ENCODE measurements at regions not wholly inside any gene's neighbourhood (a gene's known extent, or its start where the extent isn't known, plus 50 kb on each side); places are given as distances from the start of the nearest gene placed in this dataset.

DNA sequence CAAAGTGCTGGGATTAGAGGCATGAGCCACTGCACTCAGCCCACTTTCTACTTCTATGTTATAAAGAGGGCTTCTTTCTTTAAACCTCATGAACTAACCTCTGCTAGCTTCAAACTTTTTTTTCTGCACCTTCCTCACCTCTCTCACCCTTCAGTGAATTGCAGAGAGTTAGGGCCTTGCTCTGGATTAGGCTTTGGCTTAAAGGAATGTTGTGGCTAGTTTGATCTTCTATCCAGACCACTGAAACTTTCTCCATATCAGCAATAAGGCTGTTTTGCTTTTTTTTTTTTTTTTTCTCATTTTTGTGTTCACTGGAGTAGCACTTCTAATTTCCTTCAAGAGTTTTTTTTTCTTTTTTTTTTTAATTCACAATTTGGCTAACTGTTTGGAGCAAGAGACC lies 216.4 kb upstream of the MAP3K1 start:
- peaks cover 14% of the 10 kb centered on the region for H3K4me1 ChIP-seq (ENCODE audit: control insufficient read depth, insufficient read depth, low read length)
- no peaks in the 10 kb centered on the region for H3K9me3 ChIP-seq (ENCODE audit: control insufficient read depth, low read length)
- H3K27ac ChIP-seq (ENCODE audit: insufficient read depth, low read depth, low read length, poor library complexity, severe bottlenecking), result no peak overlapping the region
- H3K4me3 ChIP-seq (ENCODE audit: insufficient read depth, low read depth, low read length), result no peak overlapping the region
- no peaks in the 10 kb centered on the region for H3K36me3 ChIP-seq (ENCODE audit: control insufficient read depth, insufficient read depth, low read length)
- H3K27me3 ChIP-seq (ENCODE audit: control insufficient read depth, insufficient read depth, low read length, poor library complexity, severe bottlenecking), result no peaks in the 10 kb centered on the region

DNA sequence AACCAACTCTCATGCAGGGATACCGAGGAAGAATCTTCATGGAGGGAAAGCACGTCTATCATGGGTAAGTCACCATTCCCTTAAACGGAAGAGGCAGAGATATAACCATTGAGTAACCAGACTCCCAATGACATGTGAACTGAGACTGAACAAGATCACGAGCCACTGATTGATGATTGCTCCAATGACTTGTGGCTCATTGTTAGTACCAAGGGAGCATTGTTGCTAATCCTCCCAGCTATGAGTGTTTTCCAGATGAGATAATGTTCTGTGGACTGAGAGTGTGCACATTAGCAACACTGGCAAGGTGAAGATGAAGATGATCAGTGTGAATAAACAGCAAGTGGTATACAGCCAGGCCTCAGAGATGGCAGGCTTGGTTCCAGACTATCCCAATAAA lies 219.2 kb upstream of the MAP3K1 start:
- Histone ChIP-seq H3K27me3 (ENCODE audit: control insufficient read depth, insufficient read depth, low read length, poor library complexity, severe bottlenecking) (no peaks in the 10 kb centered on the region), H3K4me1 (ENCODE audit: control insufficient read depth, insufficient read depth, low read length) (peaks cover 6% of the 10 kb centered on the region), H3K36me3 (ENCODE audit: control insufficient read depth, insufficient read depth, low read length) (no peaks in the 10 kb centered on the region), H3K27ac (ENCODE audit: insufficient read depth, low read depth, low read length, poor library complexity, severe bottlenecking) (no peak overlapping the region), H3K4me3 (ENCODE audit: insufficient read depth, low read depth, low read length) (no peak overlapping the region), H3K9me3 (ENCODE audit: control insufficient read depth, low read length) (no peaks in the 10 kb centered on the region)
- WGBS, 2 experiments, result 97% methylated on average over 4 of the region's 4 CpGs

DNA sequence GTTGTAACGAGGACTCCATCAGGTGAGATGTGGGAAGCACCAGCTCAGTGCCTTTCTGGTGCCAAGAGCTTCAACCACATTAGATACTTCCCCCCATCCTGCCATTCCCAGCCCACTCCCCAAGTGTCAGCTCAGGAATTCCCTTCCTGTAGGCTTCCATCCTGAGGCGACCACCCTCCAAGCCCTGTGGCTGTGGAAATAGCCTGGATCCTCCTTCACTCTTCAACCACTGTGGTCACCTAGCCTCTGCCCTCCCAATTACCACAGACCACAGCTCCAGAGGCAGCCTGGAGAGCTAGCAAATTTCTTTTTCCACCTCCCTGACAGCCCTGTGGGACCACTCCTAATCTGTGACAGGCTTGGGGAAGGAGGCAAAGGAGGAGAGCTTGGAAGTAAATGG lies 219.8 kb upstream of the MAP3K1 start:
- no peak overlapping the region for H3K4me3 ChIP-seq (ENCODE audit: insufficient read depth, low read depth, low read length)
- 89 to 95% methylated on average over 2 of the region's 2 CpGs for WGBS, 2 experiments

DNA sequence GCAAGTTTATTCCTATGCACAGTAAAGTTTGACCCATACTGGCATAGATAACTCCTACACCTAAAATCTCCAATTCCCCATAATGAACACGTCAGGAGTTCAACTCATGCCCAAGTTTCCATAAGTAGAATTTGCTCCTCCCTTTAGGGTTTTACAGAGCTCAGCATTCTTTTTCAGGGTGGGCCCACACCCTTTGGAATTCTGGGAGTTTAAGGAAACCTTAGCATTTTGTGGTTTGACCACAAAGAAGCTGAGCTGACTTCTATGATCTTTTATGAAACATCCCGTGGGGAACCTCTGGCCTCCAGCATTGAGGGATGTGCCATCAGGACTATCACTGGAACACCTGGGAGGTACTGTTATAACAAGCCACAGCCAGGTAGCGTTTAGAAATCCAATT lies 220.6 kb upstream of the MAP3K1 start:
- no peaks in the 10 kb centered on the region for H3K9me3 ChIP-seq (ENCODE audit: control insufficient read depth, low read length)
- 96 to 97% methylated on average over 3 of the region's 3 CpGs for WGBS, 2 experiments
- peaks cover 2% of the 10 kb centered on the region for H3K4me1 ChIP-seq (ENCODE audit: control insufficient read depth, insufficient read depth, low read length)
- no peaks in the 10 kb centered on the region for H3K27me3 ChIP-seq (ENCODE audit: control insufficient read depth, insufficient read depth, low read length, poor library complexity, severe bottlenecking)
- no peak overlapping the region for H3K27ac ChIP-seq (ENCODE audit: insufficient read depth, low read depth, low read length, poor library complexity, severe bottlenecking)
- H3K4me3 ChIP-seq (ENCODE audit: insufficient read depth, low read depth, low read length), result no peak overlapping the region
- no peaks in the 10 kb centered on the region for H3K36me3 ChIP-seq (ENCODE audit: control insufficient read depth, insufficient read depth, low read length)

More for the DNA sequence above, 219.8 kb upstream of the MAP3K1 start:
- Histone ChIP-seq H3K27me3 (ENCODE audit: control insufficient read depth, insufficient read depth, low read length, poor library complexity, severe bottlenecking) (no peaks in the 10 kb centered on the region), H3K4me1 (ENCODE audit: control insufficient read depth, insufficient read depth, low read length) (peaks cover 2% of the 10 kb centered on the region), H3K9me3 (ENCODE audit: control insufficient read depth, low read length) (no peaks in the 10 kb centered on the region), H3K36me3 (ENCODE audit: control insufficient read depth, insufficient read depth, low read length) (no peaks in the 10 kb centered on the region), H3K27ac (ENCODE audit: insufficient read depth, low read depth, low read length, poor library complexity, severe bottlenecking) (no peak overlapping the region)

DNA sequence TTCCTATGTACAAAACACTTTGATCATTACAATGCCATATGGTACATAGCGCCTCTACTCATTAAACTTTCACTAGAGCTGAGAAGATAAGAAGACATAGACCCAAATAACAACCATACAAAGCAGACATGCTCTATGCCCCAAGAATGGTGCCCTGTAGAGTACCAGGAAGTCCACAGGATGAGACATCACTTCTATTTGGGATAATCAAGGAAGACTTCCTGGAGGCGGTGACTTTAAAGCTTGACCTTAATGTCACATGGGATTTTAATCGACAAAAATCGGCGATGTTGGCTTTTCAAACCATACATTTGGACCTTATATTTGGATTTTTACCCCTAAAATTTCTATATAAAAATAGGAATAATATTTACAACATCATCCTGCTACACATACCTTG lies 224.3 kb upstream of the MAP3K1 start:
- Histone ChIP-seq H3K4me1 (ENCODE audit: control insufficient read depth, insufficient read depth, low read length) (peaks cover 4% of the 10 kb centered on the region), H3K27ac (ENCODE audit: insufficient read depth, low read depth, low read length, poor library complexity, severe bottlenecking) (no peak overlapping the region), H3K9me3 (ENCODE audit: control insufficient read depth, low read length) (no peaks in the 10 kb centered on the region), H3K36me3 (ENCODE audit: control insufficient read depth, insufficient read depth, low read length) (no peaks in the 10 kb centered on the region), H3K27me3 (ENCODE audit: control insufficient read depth, insufficient read depth, low read length, poor library complexity, severe bottlenecking) (no peaks in the 10 kb centered on the region), H3K4me3 (ENCODE audit: insufficient read depth, low read depth, low read length) (no peak overlapping the region)
- 97 to 98% methylated on average over 4 to 5 of the region's 5 CpGs for WGBS, 2 experiments

DNA sequence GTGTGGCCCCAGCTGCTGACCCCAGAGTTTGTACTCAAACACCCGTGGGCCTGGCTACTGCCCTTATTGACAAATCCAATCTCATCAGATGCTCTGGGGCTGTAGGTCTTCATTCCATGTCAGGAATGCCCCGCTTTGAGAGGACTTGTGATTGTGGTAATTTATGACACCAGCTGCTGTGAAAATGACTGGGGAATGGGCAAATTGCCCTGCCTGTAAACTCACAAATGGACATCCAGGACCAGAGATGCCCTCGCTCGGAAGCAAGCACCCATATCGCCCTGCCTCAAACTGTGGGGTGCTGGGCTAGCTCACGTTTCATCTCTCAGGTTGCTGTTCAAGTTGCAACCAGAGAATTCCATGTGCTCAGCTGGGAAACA lies 225.9 kb upstream of the MAP3K1 start:
- no peaks in the 10 kb centered on the region for H3K27me3 ChIP-seq (ENCODE audit: control insufficient read depth, insufficient read depth, low read length, poor library complexity, severe bottlenecking)
- no peak overlapping the region for H3K27ac ChIP-seq (ENCODE audit: insufficient read depth, low read depth, low read length, poor library complexity, severe bottlenecking)
- WGBS, 2 experiments, result 93% methylated on average over 6 of the region's 6 CpGs

DNA sequence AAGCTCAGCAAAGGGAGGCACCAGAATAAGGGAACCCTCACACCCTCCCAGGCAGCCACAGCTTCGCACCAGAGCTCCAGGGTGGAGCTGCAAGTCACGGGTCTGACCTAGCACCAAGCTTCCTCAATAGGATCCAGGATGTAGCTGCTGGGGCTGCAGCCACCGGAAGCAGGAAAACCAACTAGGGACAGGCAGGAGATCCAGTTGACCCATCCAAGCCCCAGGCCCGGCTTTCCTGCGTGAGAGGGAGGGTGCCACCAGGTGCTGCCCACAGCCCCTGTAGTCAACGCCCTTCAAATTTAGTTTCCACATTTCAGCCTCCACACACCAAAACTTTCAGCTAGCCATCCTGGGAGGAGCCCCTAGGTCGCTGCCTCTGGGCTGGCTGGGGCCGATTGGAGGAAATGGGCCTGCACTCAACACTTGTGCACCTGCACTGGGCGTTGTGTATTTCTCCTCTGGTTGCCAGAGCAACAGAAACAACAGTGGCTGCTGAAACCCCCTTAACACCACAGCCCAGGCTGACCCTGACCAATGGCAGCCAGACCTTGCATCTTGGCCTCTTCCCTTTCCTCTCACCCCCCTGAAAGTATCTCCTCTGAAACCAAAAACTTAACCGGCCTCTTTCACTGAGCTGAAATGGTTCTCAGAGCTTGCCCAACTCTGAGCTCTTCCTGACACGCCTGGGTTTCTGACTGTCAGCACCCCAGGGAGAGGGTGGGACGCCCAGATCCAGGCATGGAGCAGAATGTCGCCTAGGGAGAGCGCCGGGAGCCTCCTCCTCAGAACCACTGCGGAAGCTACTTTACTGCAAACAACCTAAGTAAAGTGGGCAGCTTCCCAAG lies 226.5 kb upstream of the MAP3K1 start:
- WGBS, 2 experiments, result 91% methylated on average over 16 of the region's 16 CpGs
- Histone ChIP-seq H3K9me3 (ENCODE audit: control insufficient read depth, low read length) (no peaks in the 10 kb centered on the region), H3K4me3 (ENCODE audit: insufficient read depth, low read depth, low read length) (no peak overlapping the region), H3K27me3 (ENCODE audit: control insufficient read depth, insufficient read depth, low read length, poor library complexity, severe bottlenecking) (no peaks in the 10 kb centered on the region), H3K4me1 (ENCODE audit: control insufficient read depth, insufficient read depth, low read length) (peaks cover 9% of the 10 kb centered on the region), H3K27ac (ENCODE audit: insufficient read depth, low read depth, low read length, poor library complexity, severe bottlenecking) (no peak overlapping the region), H3K36me3 (ENCODE audit: control insufficient read depth, insufficient read depth, low read length) (no peaks in the 10 kb centered on the region)

More for the DNA sequence above, 225.9 kb upstream of the MAP3K1 start:
- Histone ChIP-seq H3K36me3 (ENCODE audit: control insufficient read depth, insufficient read depth, low read length) (no peaks in the 10 kb centered on the region), H3K4me1 (ENCODE audit: control insufficient read depth, insufficient read depth, low read length) (peaks cover 9% of the 10 kb centered on the region), H3K9me3 (ENCODE audit: control insufficient read depth, low read length) (no peaks in the 10 kb centered on the region), H3K4me3 (ENCODE audit: insufficient read depth, low read depth, low read length) (no peak overlapping the region)

DNA sequence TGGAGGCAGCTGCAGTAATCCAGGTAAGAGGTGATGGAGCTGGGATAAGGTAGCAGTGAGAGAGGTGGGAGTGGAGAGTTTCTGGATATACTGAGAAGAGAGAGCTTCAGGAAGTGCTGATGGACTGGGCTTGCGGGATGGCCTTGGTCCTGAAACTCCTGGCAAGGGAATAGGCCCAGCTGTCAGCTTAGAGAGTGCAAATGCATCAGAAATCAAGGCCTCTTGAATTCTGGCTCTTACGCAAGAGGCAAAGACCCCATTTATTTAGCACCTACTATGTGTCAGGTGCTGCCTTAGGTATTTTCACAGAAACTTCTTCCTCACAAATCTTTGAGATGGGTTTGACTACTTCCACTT lies 227.2 kb upstream of the MAP3K1 start:
- 92 to 99% methylated on average over 2 of the region's 2 CpGs for WGBS, 2 experiments
- no peaks in the 10 kb centered on the region for H3K36me3 ChIP-seq (ENCODE audit: control insufficient read depth, insufficient read depth, low read length)
- no peak overlapping the region for H3K27ac ChIP-seq (ENCODE audit: insufficient read depth, low read depth, low read length, poor library complexity, severe bottlenecking)
- H3K9me3 ChIP-seq (ENCODE audit: control insufficient read depth, low read length), result no peaks in the 10 kb centered on the region
- no peak overlapping the region for H3K4me3 ChIP-seq (ENCODE audit: insufficient read depth, low read depth, low read length)
- H3K4me1 ChIP-seq (ENCODE audit: control insufficient read depth, insufficient read depth, low read length), result peaks cover 9% of the 10 kb centered on the region
- no peaks in the 10 kb centered on the region for H3K27me3 ChIP-seq (ENCODE audit: control insufficient read depth, insufficient read depth, low read length, poor library complexity, severe bottlenecking)

DNA sequence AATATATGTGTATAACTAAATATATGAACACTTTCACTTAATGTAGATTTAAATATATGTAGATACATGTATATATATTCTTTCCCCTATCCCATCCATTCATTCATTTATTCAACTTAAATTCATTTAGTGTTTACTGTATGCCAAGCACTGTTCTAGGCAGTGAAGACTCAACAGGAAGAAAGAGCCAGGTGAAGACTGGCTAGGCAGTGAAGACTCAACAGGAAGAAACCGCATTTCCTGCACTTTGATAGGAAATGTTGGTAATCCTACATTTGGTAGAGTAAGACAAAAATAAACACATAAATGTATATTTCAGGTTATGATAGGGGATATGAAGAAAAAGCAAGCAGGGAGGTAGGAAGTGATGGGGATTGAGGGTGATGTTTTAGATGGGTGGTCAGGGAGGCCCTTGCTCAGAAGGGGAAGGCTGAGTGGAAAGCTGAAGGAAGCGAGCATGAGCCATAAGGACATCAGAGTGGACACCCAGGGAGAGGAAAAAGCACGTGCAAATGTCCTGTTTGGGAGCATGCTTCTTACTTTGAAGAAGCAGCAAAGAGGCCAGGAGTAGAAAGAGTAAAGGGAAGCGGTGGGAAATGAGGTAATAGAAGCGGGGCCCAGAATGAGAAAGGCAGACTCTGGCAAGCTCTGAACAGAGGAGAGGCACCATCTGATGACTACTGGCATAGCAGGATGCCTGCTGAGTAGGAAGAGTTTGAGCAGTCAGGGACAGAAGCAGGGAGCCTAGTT lies 227.8 kb upstream of the MAP3K1 start:
- 91 to 92% methylated on average over 5 of the region's 5 CpGs for WGBS, 2 experiments
- H3K27ac ChIP-seq (ENCODE audit: insufficient read depth, low read depth, low read length, poor library complexity, severe bottlenecking), result no peak overlapping the region
- H3K4me3 ChIP-seq (ENCODE audit: insufficient read depth, low read depth, low read length), result no peak overlapping the region
- H3K9me3 ChIP-seq (ENCODE audit: control insufficient read depth, low read length), result no peaks in the 10 kb centered on the region
- no peaks in the 10 kb centered on the region for H3K27me3 ChIP-seq (ENCODE audit: control insufficient read depth, insufficient read depth, low read length, poor library complexity, severe bottlenecking)
- H3K4me1 ChIP-seq (ENCODE audit: control insufficient read depth, insufficient read depth, low read length), result peaks cover 9% of the 10 kb centered on the region
- H3K36me3 ChIP-seq (ENCODE audit: control insufficient read depth, insufficient read depth, low read length), result no peaks in the 10 kb centered on the region

DNA sequence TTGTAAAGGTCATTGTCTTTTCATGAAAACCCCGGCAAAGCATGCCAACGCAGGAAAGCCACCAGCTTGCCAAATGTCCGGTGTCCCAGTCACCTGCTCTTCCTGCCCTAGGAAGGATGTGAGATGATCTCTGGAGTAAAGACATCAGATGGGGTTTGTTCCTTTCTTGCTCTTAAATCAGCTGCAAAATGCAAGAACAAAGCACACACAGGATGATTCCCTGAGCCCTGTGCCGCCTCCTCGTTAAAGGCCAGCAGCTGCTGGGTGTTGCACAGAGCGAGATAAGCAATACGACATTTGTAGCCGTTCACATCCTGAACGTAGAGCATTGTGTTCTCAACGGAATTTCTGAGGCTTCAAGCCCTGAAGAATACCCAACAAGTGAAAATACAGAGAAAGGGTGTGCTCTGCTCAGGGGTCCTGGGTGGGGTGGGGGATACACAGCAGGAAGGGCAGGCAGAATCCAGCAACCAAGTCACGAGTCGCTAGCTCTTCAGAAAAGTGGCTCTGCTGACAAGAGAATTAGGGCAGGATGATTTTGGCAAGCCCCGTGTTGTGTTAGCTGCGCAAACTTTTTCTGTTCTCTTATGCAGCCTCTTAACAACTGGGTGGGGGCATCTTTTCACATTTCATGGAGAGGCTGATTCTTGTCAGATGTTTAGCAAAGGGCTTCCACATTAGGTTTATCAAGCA lies 229.2 kb upstream of the MAP3K1 start:
- peaks cover 9% of the 10 kb centered on the region for H3K4me1 ChIP-seq (ENCODE audit: control insufficient read depth, insufficient read depth, low read length)
- peak overlapping the region; percentile 65 for H3K27ac ChIP-seq (ENCODE audit: insufficient read depth, low read depth, low read length, poor library complexity, severe bottlenecking)
- H3K4me3 ChIP-seq (ENCODE audit: insufficient read depth, low read depth, low read length), result no peak overlapping the region
- H3K27me3 ChIP-seq (ENCODE audit: control insufficient read depth, insufficient read depth, low read length, poor library complexity, severe bottlenecking), result no peaks in the 10 kb centered on the region
- no peaks in the 10 kb centered on the region for H3K9me3 ChIP-seq (ENCODE audit: control insufficient read depth, low read length)
- H3K36me3 ChIP-seq (ENCODE audit: control insufficient read depth, insufficient read depth, low read length), result no peaks in the 10 kb centered on the region
- WGBS, 2 experiments, result 71 to 77% methylated on average over 14 of the region's 14 CpGs

All from ectodermal cell (in vitro differentiated cells).